Motor neuron (in vitro differentiated cells): ENCODE measurements at regions not wholly inside any gene's neighbourhood (a gene's known extent, or its start where the extent isn't known, plus 50 kb on each side); places are given as distances from the start of the nearest gene placed in this dataset.

ENCODE experiments used
- ATAC-seq, 8 experiments: fragments of 200-7000 bp; cut with Tn5 transposase; replicated peaks in 6 of 8; 2 replicates each; pipeline ENCODE4 v1.8.0; 2021; ENCODE audit warnings: mild to moderate bottlenecking in 8 of 8, moderate library complexity in 8 of 8
- H3K27ac ChIP-seq, 2 donors: fragments of 250-450 bp; sonication (Bioruptor Pico); 2 replicates each; pipeline ENCODE4 v1.9.0; 2021; ENCODE audit warnings: antibody characterized with exemption in 2 of 2, mild to moderate bottlenecking in 2 of 2, moderate library complexity in 1 of 2
- H3K4me1 ChIP-seq, 2 donors: fragments of 250-450 bp; sonication (Bioruptor Pico); replicated peaks in 1 of 2; 2 replicates each; pipeline ENCODE4 v1.6.1; 2021; ENCODE audit warnings: antibody characterized with exemption in 2 of 2, mild to moderate bottlenecking in 2 of 2, moderate library complexity in 1 of 2
- H3K4me3 ChIP-seq, 5 donors: fragments of 250-450 bp; sonication (Bioruptor Pico); 2 replicates each; pipeline ENCODE4 v1.9.0; 2021; ENCODE audit warnings: antibody characterized with exemption in 5 of 5, mild to moderate bottlenecking in 5 of 5, moderate library complexity in 4 of 5
- WGBS, 10 experiments: fragments of 450-650 bp; shearing (Covaris generic); methylation state at CpG; one replicate each; pipeline ENCODE4 v1.0.0; 2022; 5-methylcytosine and 5-hydroxymethylcytosine counted together
- in situ Hi-C, 9 experiments: fragments of 400-800 bp; cut with MboI; loops; one replicate each; pipeline ENCODE4 v1.15.0; 2021; ENCODE audit warnings: low sequenced_read_pairs in 9 of 9, low pct_unique_long_range_greater_than_20kb in 2 of 9; ENCODE audit not compliant: unreplicated experiment in 9 of 9

DNA sequence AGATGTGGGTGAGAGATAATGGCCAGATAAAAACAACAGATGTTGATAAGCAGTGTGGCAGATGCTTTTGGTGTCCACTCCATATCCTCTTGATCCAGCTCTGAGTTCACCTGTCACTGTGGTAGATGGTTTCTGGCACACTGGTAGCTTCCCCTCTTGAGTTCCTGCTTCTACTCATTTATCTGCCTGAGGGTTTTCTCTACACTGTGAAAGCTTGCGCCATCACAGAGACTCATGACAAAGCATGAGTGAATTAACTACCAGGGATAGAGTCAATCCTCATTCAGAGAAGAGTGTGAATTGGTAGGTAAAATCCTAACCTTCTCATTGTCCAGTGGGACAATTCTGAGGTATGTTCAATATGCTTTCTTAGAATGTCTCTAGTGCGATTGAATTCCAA is 50.0 kb upstream of the ARHGEF26 start:
- WGBS, 10 experiments: 57 to 100% (median 96%) methylated on average over 1 to 2 of the region's 2 CpGs; no CpG with 5 or more reads in 1 of the 10 experiments
- Histone ChIP-seq H3K27ac (no peak overlapping the region), H3K4me1 (no peaks in the 10 kb centered on the region), H3K4me3 (no peak overlapping the region)
- no peak for ATAC-seq
- in situ Hi-C loops: no loop called here
